ENCODE measurements at regions not wholly inside any gene's neighbourhood (a gene's known extent, or its start where the extent isn't known, plus 50 kb on each side); places are given as distances from the start of the nearest gene placed in this dataset.

DNA sequence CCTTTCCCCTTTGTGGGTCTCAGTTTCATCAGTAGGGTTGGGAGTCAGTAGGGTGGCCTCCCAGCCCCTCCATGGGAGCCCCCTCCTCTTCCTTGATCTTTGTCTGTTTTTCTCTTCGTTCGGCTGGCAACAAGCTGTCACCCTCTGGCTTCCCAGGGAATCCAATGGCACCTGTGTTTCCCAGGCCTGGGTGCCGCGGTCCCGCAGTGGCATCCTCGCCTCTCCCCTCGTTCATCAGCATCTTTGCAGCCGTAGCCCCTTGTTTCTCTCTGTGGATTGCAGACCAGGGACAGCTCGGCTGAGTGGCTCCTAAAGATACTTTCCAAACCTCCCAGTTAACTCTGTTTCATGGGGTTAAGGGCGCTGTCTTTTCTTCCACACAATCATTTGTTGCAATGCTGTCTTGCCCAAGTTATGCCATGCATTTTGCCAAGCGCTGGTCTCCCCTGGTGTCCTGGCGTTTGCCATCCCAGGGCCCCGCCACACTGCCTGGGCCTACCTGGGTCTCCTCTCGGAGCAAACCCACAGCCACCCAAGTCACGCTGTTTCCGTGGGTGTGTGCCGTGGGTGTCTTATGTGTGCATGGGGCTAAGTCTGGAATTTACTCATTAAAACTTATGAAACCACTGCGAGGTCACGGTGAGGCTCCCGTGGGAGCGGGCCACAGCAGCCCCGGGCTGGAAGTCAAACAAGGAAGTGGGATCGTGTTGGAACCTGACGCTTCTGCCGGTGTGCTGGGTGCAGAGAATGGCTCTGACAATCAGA lies 189.4 kb upstream of the SHH start:
- TF ChIP-seq POLR2AphosphoS5 (IDR thresholded peaks at IDR 0.05) = no peak
- TF ChIP-seq, protein P1, sequence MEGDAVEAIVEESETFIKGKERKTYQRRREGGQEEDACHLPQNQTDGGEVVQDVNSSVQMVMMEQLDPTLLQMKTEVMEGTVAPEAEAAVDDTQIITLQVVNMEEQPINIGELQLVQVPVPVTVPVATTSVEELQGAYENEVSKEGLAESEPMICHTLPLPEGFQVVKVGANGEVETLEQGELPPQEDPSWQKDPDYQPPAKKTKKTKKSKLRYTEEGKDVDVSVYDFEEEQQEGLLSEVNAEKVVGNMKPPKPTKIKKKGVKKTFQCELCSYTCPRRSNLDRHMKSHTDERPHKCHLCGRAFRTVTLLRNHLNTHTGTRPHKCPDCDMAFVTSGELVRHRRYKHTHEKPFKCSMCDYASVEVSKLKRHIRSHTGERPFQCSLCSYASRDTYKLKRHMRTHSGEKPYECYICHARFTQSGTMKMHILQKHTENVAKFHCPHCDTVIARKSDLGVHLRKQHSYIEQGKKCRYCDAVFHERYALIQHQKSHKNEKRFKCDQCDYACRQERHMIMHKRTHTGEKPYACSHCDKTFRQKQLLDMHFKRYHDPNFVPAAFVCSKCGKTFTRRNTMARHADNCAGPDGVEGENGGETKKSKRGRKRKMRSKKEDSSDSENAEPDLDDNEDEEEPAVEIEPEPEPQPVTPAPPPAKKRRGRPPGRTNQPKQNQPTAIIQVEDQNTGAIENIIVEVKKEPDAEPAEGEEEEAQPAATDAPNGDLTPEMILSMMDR (IDR thresholded peaks at IDR 0.05; ENCODE audit: poor library complexity, severe bottlenecking) = no peak
- TF ChIP-seq RAD21 (conservative IDR thresholded peaks at IDR 0.05) = no peak
- TF ChIP-seq, protein P2, sequence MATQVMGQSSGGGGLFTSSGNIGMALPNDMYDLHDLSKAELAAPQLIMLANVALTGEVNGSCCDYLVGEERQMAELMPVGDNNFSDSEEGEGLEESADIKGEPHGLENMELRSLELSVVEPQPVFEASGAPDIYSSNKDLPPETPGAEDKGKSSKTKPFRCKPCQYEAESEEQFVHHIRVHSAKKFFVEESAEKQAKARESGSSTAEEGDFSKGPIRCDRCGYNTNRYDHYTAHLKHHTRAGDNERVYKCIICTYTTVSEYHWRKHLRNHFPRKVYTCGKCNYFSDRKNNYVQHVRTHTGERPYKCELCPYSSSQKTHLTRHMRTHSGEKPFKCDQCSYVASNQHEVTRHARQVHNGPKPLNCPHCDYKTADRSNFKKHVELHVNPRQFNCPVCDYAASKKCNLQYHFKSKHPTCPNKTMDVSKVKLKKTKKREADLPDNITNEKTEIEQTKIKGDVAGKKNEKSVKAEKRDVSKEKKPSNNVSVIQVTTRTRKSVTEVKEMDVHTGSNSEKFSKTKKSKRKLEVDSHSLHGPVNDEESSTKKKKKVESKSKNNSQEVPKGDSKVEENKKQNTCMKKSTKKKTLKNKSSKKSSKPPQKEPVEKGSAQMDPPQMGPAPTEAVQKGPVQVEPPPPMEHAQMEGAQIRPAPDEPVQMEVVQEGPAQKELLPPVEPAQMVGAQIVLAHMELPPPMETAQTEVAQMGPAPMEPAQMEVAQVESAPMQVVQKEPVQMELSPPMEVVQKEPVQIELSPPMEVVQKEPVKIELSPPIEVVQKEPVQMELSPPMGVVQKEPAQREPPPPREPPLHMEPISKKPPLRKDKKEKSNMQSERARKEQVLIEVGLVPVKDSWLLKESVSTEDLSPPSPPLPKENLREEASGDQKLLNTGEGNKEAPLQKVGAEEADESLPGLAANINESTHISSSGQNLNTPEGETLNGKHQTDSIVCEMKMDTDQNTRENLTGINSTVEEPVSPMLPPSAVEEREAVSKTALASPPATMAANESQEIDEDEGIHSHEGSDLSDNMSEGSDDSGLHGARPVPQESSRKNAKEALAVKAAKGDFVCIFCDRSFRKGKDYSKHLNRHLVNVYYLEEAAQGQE (IDR thresholded peaks at IDR 0.05; ENCODE audit: borderline replicate concordance) = no peak
- TF ChIP-seq TAF1 (IDR thresholded peaks at IDR 0.05; ENCODE audit: low read depth) = no peak
- TF ChIP-seq EZH2 (IDR thresholded peaks at IDR 0.05; ENCODE audit: borderline replicate concordance, insufficient read depth, low read length, poor library complexity, severe bottlenecking) = no peak

All from neural cell (in vitro differentiated cells).